GM21367 (cell line): ENCODE measurements at regions not wholly inside any gene's neighbourhood (a gene's known extent, or its start where the extent isn't known, plus 50 kb on each side); places are given as distances from the start of the nearest gene placed in this dataset.
"Not testable (repeated sequence)": the region's sequence is repeated elsewhere in the genome, so short reads cannot be mapped to it uniquely, and the experiment has no call there.

Experiments
- ATAC-seq: cut with Tn5 transposase; IDR thresholded peaks from one replicate; pipeline ENCODE4 v1.9.1; 2021; ENCODE audit not compliant: unreplicated experiment

DNA sequence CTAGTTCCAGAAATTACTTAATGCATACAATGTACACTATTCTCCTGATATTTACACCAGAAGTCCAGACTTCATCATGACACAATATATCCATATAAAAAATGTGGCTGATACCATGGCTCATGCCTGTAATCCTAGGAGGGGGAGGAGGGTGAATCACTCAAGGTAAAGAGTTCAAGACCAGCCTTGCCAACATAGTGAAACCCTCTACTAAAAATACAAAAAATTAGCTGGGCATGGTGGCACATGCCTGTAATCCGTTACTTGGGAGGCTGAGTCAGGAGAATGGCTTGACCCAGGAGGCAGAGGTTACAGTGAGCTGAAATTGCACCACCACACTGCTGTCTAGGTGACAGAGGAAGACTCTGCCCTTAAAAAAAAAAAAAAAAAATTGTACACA lies 192.5 kb upstream of the HSFY2 start:
- no peak for ATAC-seq

DNA sequence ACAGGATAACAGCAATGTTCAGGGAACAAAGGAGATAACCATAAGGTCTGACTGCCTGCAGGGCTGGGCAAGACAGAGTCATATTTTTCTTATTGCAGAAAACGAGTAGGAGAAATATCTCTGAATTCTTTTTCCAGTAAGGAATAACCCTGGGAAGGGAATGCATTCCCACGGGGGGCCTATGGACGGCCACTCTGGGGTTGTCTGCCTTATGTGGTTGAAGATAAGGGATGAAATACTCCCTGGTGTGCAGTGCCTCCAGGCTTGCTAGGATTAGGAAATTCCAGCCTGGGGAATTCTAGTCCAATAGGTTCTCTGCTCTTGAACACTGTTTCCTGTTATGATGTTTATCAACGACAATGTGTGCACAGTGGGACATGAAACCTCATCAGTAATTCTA lies 185.3 kb upstream of the HSFY2 start:
- ATAC-seq, result no peak

- no peak for ATAC-seq
Observed at GRCh38 chrY:18951657-18952435, 178.3 kb upstream of the HSFY2 start.

- ATAC-seq, result no peak
Observed at GRCh38 chrY:18951019-18951418, 177.5 kb upstream of the HSFY2 start.

DNA sequence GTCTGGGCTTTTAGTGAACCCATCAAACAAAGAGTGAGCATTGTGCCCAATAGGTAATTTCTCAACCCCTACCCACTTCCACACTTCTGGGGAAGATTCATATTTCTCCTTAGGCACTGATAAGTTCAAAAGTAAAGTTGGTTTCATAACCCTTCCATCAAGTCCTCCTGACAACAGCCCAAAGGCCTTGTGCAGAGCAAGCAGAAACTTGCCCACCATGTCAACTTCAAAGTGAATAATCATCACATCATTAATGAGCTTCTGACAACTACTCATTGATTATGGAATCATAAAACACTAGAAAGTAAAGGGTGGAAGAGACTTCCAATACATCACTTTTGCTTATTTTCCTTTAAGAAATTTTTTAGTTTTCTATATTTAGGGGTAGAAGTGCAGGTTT lies 163.3 kb upstream of the HSFY2 start:
- no peak for ATAC-seq

DNA sequence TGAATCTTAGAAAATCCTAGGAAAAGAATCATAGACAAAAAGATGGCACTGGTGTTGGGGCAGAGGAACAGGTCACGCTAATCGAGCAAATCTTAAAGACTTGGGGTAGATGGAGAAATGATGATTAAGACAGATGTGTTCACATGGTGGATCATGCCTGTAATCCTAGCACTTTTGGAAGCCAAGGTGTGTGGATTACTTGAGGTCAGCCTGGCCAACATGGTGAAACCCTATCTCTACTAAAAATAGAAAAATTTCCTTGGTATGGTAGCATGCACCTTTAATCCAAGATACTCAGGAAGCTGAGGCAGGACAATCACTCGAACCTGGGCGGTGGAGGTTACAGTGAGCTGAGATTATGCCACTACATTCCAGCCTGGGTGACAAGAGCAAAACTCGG lies 145.7 kb upstream of the HSFY2 start:
- ATAC-seq, result no peak

GRCh38 chrY:18912846-18913245 lies 139.3 kb upstream of the HSFY2 start:
- no peak for ATAC-seq

GRCh38 chrY:18909846-18910245 lies 136.3 kb upstream of the HSFY2 start:
- no peak for ATAC-seq

DNA sequence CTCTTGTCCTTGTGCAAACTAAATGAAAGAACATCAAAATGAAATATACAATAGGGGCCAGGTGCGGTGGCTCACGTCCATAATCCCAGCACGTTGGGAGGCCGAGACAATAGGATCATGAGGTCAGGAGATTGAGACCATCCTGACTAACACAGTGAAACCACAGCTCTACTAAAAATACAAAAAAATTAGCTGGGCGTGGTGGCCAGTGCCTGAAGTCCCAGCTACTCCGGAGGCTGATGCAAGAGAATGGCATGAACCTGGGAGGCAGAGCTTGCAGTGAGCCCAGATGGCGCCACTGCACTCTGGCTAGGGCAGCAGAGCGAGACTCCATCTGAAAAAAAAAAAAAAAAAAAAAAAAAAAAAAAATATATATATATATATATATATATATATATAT lies 132.7 kb upstream of the HSFY2 start:
- ATAC-seq, result not testable (repeated sequence)

DNA sequence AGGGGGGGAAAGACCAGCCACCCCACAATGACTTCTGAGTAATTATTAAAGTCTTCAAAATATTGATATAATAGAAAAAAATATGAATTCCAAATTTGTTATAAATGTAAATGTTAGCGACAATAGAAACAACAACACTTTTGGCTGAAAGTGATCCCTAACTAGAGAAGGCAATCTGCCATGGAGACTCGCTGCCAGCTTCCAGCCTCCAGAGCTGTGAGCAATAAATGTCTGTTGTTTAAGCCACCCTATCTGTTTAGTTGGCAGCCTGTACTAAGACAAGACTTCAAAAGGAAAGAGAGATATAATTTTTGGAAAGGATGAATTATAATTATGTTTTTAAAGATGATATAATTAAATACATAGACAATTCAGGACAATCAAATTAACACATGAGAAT lies 130.8 kb upstream of the HSFY2 start:
- ATAC-seq, result no peak

DNA sequence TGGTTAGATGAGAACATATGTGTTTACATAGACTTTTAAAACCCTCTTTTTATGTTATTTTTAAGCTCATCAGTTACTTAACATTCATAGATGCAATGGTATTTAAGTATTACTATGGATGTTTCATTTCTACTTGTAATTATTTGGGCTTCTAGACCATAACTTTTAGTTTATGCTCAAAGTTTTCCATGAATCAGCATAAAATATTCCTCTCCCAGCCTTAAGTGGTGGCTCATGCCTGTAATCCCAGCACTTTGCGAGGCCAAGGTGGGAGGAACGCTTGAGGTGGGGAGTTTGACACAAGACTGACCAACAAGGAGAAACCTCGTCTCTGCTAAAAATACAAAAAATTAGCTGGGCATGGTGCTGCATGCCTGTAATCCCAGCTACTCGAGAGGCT lies 118.5 kb upstream of the HSFY2 start:
- no peak for ATAC-seq

GRCh38 chrY:18889548-18889947 lies 116.0 kb upstream of the HSFY2 start:
- no peak for ATAC-seq

GRCh38 chrY:18884748-18885147 lies 111.2 kb upstream of the HSFY2 start:
- no peak for ATAC-seq

- ATAC-seq, result not testable (repeated sequence)
Observed at GRCh38 chrY:18869145-18869544, 95.6 kb upstream of the HSFY2 start.

DNA sequence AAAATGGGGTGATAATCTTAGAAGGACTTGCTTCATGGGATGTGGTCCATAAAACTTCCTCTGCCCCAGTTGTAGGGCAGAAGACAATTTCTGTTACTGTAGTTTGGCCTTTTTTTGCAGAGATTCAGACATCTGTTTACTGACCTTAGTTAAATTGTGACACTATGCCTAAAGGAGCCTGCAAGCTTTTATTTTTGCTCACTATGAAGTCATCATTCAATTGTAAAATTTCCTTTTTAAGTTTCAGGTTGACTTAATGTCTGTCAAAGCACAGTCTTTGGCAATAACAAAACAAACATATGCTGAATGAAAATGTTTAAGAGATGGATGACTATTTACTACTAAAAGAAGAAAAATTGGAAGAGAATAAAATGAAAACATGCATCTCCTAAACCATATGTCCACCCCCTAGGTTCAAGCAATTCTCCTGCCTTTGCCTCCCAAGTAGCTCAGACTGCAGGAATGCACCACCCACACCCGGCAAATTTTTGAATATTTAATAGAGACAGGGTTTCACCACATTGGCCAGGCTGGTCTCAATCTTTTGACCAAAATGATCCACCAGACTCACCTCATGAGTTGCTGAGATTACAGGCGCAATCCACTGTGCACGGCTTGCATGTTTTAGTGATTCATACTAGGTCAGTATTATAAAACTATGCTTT lies 93.5 kb upstream of the HSFY2 start:
- ATAC-seq, result not testable (repeated sequence)

- not testable (repeated sequence) for ATAC-seq
Observed at GRCh38 chrY:18860856-18861255, 87.3 kb upstream of the HSFY2 start.

DNA sequence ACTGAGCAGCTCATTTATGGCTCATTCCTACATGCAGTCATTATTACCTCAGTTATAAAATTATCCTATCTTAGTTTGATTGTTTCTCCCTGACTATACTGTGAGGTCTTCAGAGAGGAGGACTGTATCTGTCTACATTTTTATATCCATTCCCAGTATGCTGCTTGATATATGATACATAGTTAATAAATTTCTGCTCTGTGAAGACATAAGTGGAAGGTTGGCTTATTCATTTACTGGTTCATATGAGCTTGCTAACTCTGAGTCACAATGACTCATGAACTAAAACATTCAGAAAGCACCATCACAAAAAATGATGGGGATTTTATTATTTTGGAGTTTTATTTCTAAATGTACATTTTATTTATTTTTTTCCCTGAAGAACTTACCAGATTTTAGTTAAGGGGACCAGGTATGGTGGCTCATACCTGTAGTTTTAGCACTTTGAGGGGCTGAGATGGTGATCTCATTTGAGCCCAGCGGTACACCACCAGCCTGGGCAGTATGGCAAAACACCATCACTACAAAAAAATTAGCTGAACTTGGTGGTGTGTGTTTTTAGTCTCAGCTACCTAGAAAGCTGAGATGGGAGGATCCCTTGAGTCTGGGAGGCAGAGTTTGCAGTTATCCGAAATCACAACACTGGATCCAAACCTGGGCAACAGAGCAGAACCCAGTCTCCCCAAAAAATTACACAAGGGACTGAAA lies 85.1 kb upstream of the HSFY2 start:
- not testable (repeated sequence) for ATAC-seq

- ATAC-seq, result not testable (repeated sequence)
Observed at GRCh38 chrY:18855184-18855583, 81.6 kb upstream of the HSFY2 start.

DNA sequence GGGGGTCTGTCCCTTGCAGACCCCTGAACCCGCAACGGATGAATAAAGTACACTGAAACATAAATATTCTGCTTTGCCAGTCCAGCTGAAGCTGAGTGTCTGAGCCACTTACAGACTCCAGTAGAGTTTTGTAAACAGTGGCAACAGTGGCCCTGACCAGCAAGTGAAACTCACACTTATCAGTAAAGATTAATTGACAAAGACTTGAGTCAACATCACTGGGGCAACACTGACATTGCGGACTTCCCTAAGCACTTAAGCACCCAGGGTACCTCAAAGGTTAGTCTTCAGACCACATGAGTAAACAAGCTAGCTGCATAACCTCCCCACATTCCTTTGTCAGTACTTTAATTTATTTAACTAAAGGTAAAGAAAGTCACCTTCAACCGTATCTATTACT lies 79.8 kb upstream of the HSFY2 start:
- not testable (repeated sequence) for ATAC-seq

GRCh38 chrY:18836643-18837042 lies 63.1 kb upstream of the HSFY2 start:
- not testable (repeated sequence) for ATAC-seq
